Vagina (tissue), 2 donors: ENCODE measurements at regions not wholly inside any gene's neighbourhood (a gene's known extent, or its start where the extent isn't known, plus 50 kb on each side); places are given as distances from the start of the nearest gene placed in this dataset.

Experiments
- DNase-seq, 2 donors: peaks; one replicate each; pipeline ENCODE4 v3.0.0-alpha.2; 2017; ENCODE audit errors: extremely low spot score in 2 of 2
- H3K27ac ChIP-seq: fragments of 200-600 bp; sonication (generic); one replicate; pipeline ENCODE4 v1.5.1; 2019
- H3K27me3 ChIP-seq: fragments of 200-600 bp; sonication (generic); one replicate; pipeline ENCODE4 v1.5.1; 2019
- H3K36me3 ChIP-seq, 2 donors: fragments of 200-600 bp; sonication (generic); one replicate each; pipeline ENCODE4 v1.5.1; 2017 to 2019
- H3K4me1 ChIP-seq: fragments of 200-600 bp; sonication (generic); one replicate; pipeline ENCODE4 v1.5.1; 2019
- H3K4me3 ChIP-seq, 2 donors: fragments of 200-600 bp; sonication (generic); 1 replicate in 1 of 2; 2 replicates in 1 of 2; pipeline ENCODE4 v1.5.1; 2016 to 2019
- H3K9me3 ChIP-seq: fragments of 200-600 bp; sonication (generic); one replicate; pipeline ENCODE4 v1.5.1; 2019
- CTCF ChIP-seq, 3 experiments: fragments of 450-650 bp in 2 of 3; fragments of 200-600 bp in 1 of 3; sonication (generic) in 1 of 3; IDR thresholded peaks; one replicate each; pipeline ENCODE4 v1.5.1; 2017 to 2019; ENCODE audit warnings: antibody characterized with exemption in 3 of 3, mild to moderate bottlenecking in 2 of 3, moderate library complexity in 2 of 3
- POLR2A ChIP-seq, 2 donors: fragments of 450-650 bp; IDR thresholded peaks; one replicate each; pipeline ENCODE4 v1.6.1; 2017; ENCODE audit warnings: antibody characterized with exemption in 2 of 2, mild to moderate bottlenecking in 2 of 2, moderate library complexity in 2 of 2
- POLR2AphosphoS5 ChIP-seq, 2 donors: sonication (generic); formaldehyde crosslinking; IDR thresholded peaks; one replicate each; pipeline ENCODE4 v1.9.0; 2017; ENCODE audit warnings: antibody characterized with exemption in 2 of 2, mild to moderate bottlenecking in 2 of 2, low read depth in 1 of 2; ENCODE audit not compliant: insufficient read depth in 1 of 2
- intact Hi-C: fragments of 100-400 bp; cut with DNase I; formaldehyde crosslinking; loops from one replicate; pipeline ENCODE4 v1.15.1; 2023

GRCh38 chr1:83775977-83776603 is 222.8 kb downstream of the TTLL7 start:
- H3K4me3 ChIP-seq = no peak overlapping the region

GRCh38 chr1:83773059-83773458 is 225.9 kb downstream of the TTLL7 start:
- intact Hi-C loops = no loop called here
- Histone ChIP-seq H3K4me1 (no peaks in the 10 kb centered on the region), H3K27ac (no peak overlapping the region), H3K9me3 (no peaks in the 10 kb centered on the region), H3K27me3 (no peaks in the 10 kb centered on the region), H3K36me3 (no peaks in the 10 kb centered on the region), H3K4me3 (no peak overlapping the region)
- TF ChIP-seq CTCF (IDR thresholded peaks at IDR 0.05) = no peak
- TF ChIP-seq POLR2A (IDR thresholded peaks at IDR 0.05) = no peak
- no peak for TF ChIP-seq POLR2AphosphoS5 (IDR thresholded peaks at IDR 0.05; ENCODE audit: insufficient read depth in 1 of 2, low read depth in 1 of 2)
- DNase-seq = no peak

More at GRCh38 chr1:83775977-83776603, 222.8 kb downstream of the TTLL7 start:
- no peak overlapping the region for H3K27ac ChIP-seq
- no peaks in the 10 kb centered on the region for H3K4me1 ChIP-seq
- TF ChIP-seq POLR2AphosphoS5 (IDR thresholded peaks at IDR 0.05; ENCODE audit: insufficient read depth in 1 of 2, low read depth in 1 of 2) (no peak), CTCF (IDR thresholded peaks at IDR 0.05) (no peak), POLR2A (IDR thresholded peaks at IDR 0.05) (no peak)
- H3K9me3 ChIP-seq = no peaks in the 10 kb centered on the region
- no peak for DNase-seq
- intact Hi-C loops = no loop called here
- H3K36me3 ChIP-seq = no peaks in the 10 kb centered on the region
- H3K27me3 ChIP-seq = no peaks in the 10 kb centered on the region

- Histone ChIP-seq H3K36me3 (no peaks in the 10 kb centered on the region), H3K27me3 (no peaks in the 10 kb centered on the region), H3K4me1 (no peaks in the 10 kb centered on the region), H3K27ac (no peak overlapping the region), H3K4me3 (no peak overlapping the region), H3K9me3 (no peaks in the 10 kb centered on the region)
- no peak for TF ChIP-seq POLR2AphosphoS5 (IDR thresholded peaks at IDR 0.05; ENCODE audit: insufficient read depth in 1 of 2, low read depth in 1 of 2)
- TF ChIP-seq POLR2A (IDR thresholded peaks at IDR 0.05) = no peak
- no peak for TF ChIP-seq CTCF (IDR thresholded peaks at IDR 0.05)
- intact Hi-C loops = no loop called here
- DNase-seq = no peak
Measured at GRCh38 chr1:83770319-83770661, 228.6 kb downstream of the TTLL7 start.

- no peak overlapping the region for H3K27ac ChIP-seq
- H3K9me3 ChIP-seq = no peaks in the 10 kb centered on the region
- TF ChIP-seq POLR2A (IDR thresholded peaks at IDR 0.05) (no peak), POLR2AphosphoS5 (IDR thresholded peaks at IDR 0.05; ENCODE audit: insufficient read depth in 1 of 2, low read depth in 1 of 2) (no peak), CTCF (IDR thresholded peaks at IDR 0.05) (no peak)
- intact Hi-C loops = no loop called here
- no peaks in the 10 kb centered on the region for H3K36me3 ChIP-seq
- no peak overlapping the region for H3K4me3 ChIP-seq
- no peaks in the 10 kb centered on the region for H3K4me1 ChIP-seq
- no peaks in the 10 kb centered on the region for H3K27me3 ChIP-seq
- no peak for DNase-seq
Measured at GRCh38 chr1:83769594-83770318, 229.2 kb downstream of the TTLL7 start.

GRCh38 chr1:83769072-83769471 is 229.9 kb downstream of the TTLL7 start:
- no peaks in the 10 kb centered on the region for H3K27me3 ChIP-seq
- no peaks in the 10 kb centered on the region for H3K9me3 ChIP-seq
- no peak for DNase-seq
- H3K4me1 ChIP-seq = no peaks in the 10 kb centered on the region
- no peak overlapping the region for H3K4me3 ChIP-seq
- H3K27ac ChIP-seq = no peak overlapping the region
- TF ChIP-seq POLR2AphosphoS5 (IDR thresholded peaks at IDR 0.05; ENCODE audit: insufficient read depth in 1 of 2, low read depth in 1 of 2) (no peak), POLR2A (IDR thresholded peaks at IDR 0.05) (no peak), CTCF (IDR thresholded peaks at IDR 0.05) (no peak)
- no peaks in the 10 kb centered on the region for H3K36me3 ChIP-seq
- intact Hi-C loops = no loop called here
